Tibial nerve (tissue), 4 donors: ENCODE measurements at regions not wholly inside any gene's neighbourhood (a gene's known extent, or its start where the extent isn't known, plus 50 kb on each side); places are given as distances from the start of the nearest gene placed in this dataset.

Experiments
- CTCF ChIP-seq, 5 experiments: fragments of 200-600 bp in 3 of 5; fragments of 450-650 bp in 2 of 5; sonication (generic) in 3 of 5; IDR thresholded peaks; one replicate each; pipeline ENCODE4 v1.5.1; 2016 to 2019; ENCODE audit warnings: antibody characterized with exemption in 5 of 5, mild to moderate bottlenecking in 3 of 5, moderate library complexity in 2 of 5
- EP300 ChIP-seq, 2 donors: sonication (generic); formaldehyde crosslinking; IDR thresholded peaks; one replicate each; pipeline ENCODE4 v1.6.1; 2017; ENCODE audit warnings: antibody characterized with exemption in 2 of 2, mild to moderate bottlenecking in 1 of 2
- POLR2A ChIP-seq, 2 donors: fragments of 450-650 bp; IDR thresholded peaks; one replicate each; pipeline ENCODE4 v1.6.1; 2017; ENCODE audit warnings: antibody characterized with exemption in 2 of 2, mild to moderate bottlenecking in 2 of 2, moderate library complexity in 2 of 2

DNA sequence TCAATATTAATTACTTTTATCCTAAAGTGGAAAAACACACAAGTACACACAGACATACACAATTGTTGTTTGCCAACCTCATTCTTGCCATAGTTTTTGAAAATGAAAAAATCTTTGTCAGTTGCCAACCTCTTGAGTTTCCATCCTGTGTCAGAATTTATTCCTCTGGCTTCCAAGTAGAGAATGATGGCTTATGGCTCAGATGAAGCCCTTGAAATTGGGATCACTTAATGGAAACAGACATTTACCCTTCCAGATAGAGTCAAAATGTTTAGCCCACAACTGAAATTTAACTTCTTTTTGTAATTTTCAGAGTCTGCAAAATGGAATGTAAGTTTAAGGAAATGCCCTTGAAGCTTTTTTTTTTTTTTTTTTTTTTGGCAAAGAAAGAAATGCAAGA is 321.6 kb upstream of the TNP1 start:
- TF ChIP-seq POLR2A (IDR thresholded peaks at IDR 0.05) (no peak), CTCF (IDR thresholded peaks at IDR 0.05) (no peak), EP300 (IDR thresholded peaks at IDR 0.05) (no peak)
